Astrocyte (in vitro differentiated cells and primary cell): ENCODE measurements at regions not wholly inside any gene's neighbourhood (a gene's known extent, or its start where the extent isn't known, plus 50 kb on each side); places are given as distances from the start of the nearest gene placed in this dataset.

ENCODE experiments used
- EZH2 ChIP-seq: IDR thresholded peaks from 2 replicates; pipeline ENCODE4 v1.6.1; 2012; ENCODE audit warnings: mild to moderate bottlenecking, low read length, inconsistent platforms; ENCODE audit not compliant: insufficient read depth
- TF ChIP-seq, protein P1 (sequence below): IDR thresholded peaks from 2 replicates; pipeline ENCODE4 v1.5.1; 2011; ENCODE audit warnings: low read depth, mild to moderate bottlenecking, inconsistent platforms, low read length, moderate library complexity; ENCODE audit not compliant: insufficient read depth

DNA sequence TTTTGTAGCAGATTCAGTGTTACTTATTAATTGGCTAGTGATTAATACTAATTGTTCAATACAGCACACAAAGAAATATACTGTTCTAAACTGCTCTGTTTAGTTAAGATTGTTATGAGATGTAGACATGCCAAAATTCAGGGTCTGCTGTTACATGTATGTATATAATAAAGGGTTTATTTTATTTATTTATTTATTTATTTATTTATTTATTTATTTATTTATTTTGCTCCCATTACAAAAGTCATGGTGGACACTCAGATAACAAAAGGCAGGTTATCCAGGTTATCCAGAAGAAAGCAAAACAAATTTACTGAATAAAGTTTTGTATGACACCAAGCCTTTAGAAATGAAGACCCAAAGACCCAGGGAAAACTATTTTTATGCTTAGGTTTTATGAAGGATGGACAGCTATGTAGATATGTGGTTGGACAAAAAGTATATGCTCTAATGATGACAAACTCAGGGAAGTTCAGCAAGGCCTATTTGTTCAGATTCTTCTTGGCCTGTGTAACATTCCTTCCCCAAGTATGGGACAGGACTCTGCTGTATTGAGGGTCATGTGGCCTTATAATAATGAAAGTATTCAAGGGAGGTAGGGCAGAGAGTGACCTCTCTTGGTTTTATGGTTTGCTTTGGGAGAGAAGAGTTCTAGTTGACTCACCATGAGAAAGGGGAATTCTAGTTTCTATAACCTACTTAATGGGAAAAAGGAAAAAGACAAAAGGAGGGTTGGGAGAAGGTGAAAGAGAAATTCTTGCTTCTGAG is 1056.8 kb downstream of the ROBO2 start:
- TF ChIP-seq, protein P1, sequence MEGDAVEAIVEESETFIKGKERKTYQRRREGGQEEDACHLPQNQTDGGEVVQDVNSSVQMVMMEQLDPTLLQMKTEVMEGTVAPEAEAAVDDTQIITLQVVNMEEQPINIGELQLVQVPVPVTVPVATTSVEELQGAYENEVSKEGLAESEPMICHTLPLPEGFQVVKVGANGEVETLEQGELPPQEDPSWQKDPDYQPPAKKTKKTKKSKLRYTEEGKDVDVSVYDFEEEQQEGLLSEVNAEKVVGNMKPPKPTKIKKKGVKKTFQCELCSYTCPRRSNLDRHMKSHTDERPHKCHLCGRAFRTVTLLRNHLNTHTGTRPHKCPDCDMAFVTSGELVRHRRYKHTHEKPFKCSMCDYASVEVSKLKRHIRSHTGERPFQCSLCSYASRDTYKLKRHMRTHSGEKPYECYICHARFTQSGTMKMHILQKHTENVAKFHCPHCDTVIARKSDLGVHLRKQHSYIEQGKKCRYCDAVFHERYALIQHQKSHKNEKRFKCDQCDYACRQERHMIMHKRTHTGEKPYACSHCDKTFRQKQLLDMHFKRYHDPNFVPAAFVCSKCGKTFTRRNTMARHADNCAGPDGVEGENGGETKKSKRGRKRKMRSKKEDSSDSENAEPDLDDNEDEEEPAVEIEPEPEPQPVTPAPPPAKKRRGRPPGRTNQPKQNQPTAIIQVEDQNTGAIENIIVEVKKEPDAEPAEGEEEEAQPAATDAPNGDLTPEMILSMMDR: no peak
- TF ChIP-seq EZH2: no peak
